Suprapubic skin (tissue), 4 donors: ENCODE measurements at regions not wholly inside any gene's neighbourhood (a gene's known extent, or its start where the extent isn't known, plus 50 kb on each side); places are given as distances from the start of the nearest gene placed in this dataset.

Experiments used
- DNase-seq, 2 donors: peaks; one replicate each; pipeline ENCODE4 v3.0.0-alpha.2; 2019; ENCODE audit warnings: low spot score in 2 of 2
- H3K27ac ChIP-seq: fragments of 200-600 bp; sonication (generic); one replicate; pipeline ENCODE4 v1.5.1; 2019
- H3K27me3 ChIP-seq: fragments of 200-600 bp; sonication (generic); one replicate; pipeline ENCODE4 v1.5.1; 2019
- H3K36me3 ChIP-seq: fragments of 200-600 bp; sonication (generic); one replicate; pipeline ENCODE4 v1.5.1; 2019
- H3K4me1 ChIP-seq: fragments of 200-600 bp; sonication (generic); one replicate; pipeline ENCODE4 v1.5.1; 2019
- H3K4me3 ChIP-seq: fragments of 200-600 bp; sonication (generic); one replicate; pipeline ENCODE4 v1.5.1; 2019; ENCODE audit warnings: mild to moderate bottlenecking
- H3K9me3 ChIP-seq: fragments of 200-600 bp; sonication (generic); one replicate; pipeline ENCODE4 v1.5.1; 2019
- CTCF ChIP-seq, 2 donors: fragments of 200-600 bp in 1 of 2; fragments of 450-650 bp in 1 of 2; sonication (generic) in 1 of 2; IDR thresholded peaks; one replicate each; pipeline ENCODE4 v1.5.1; 2016 to 2019; ENCODE audit warnings: antibody characterized with exemption in 2 of 2, mild to moderate bottlenecking in 1 of 2, moderate library complexity in 1 of 2
- EP300 ChIP-seq: sonication (generic); formaldehyde crosslinking; IDR thresholded peaks from one replicate; pipeline ENCODE4 v1.6.1; 2017; ENCODE audit warnings: antibody characterized with exemption
- POLR2A ChIP-seq, 2 donors: fragments of 450-650 bp; IDR thresholded peaks; one replicate each; pipeline ENCODE4 v1.6.1; 2017; ENCODE audit warnings: antibody characterized with exemption in 2 of 2, mild to moderate bottlenecking in 2 of 2, moderate library complexity in 2 of 2
- POLR2AphosphoS5 ChIP-seq, 3 donors: sonication (generic); formaldehyde crosslinking; IDR thresholded peaks; one replicate each; pipeline ENCODE4 v1.6.1; 2017; ENCODE audit warnings: antibody characterized with exemption in 3 of 3
- WGBS: methylation state at CpG from one replicate; pipeline ENCODE4 v1.1.5; 2018; 5-methylcytosine and 5-hydroxymethylcytosine counted together

DNA sequence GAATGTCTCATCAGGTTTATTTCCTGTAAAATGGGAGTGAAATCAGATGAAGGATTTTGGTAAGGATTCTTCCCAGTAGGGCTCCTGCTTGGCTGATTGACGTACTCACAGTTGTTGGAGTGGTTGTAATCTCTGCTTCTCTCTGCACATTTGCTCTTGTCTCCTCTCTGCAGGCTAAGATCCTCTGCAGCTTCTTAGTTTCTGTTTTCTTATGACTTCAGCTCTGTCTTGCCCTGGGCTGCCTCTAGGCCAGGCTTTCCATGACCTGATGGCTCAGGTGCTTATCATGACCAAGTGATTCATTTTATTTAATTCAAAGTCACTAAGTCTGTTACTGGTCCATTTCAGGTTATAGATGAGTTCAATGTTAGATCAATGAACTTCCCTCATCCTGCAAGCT, 394.5 kb upstream of the DDHD1 start:
- TF ChIP-seq CTCF (IDR thresholded peaks at IDR 0.05): no peak
- TF ChIP-seq POLR2A (IDR thresholded peaks at IDR 0.05): no peak
- no peak for TF ChIP-seq POLR2AphosphoS5 (IDR thresholded peaks at IDR 0.05)
- no peak for TF ChIP-seq EP300
- DNase-seq: no peak
- Histone ChIP-seq H3K36me3 (no peaks in the 10 kb centered on the region), H3K4me1 (peaks cover 5% of the 10 kb centered on the region), H3K4me3 (no peak overlapping the region), H3K27me3 (no peaks in the 10 kb centered on the region), H3K27ac (no peak overlapping the region), H3K9me3 (no peaks in the 10 kb centered on the region)
- WGBS: 96% methylated on average over 1 of the region's 1 CpG

- H3K36me3 ChIP-seq: no peaks in the 10 kb centered on the region
- no peak for DNase-seq
- H3K9me3 ChIP-seq: no peaks in the 10 kb centered on the region
- no peaks in the 10 kb centered on the region for H3K27me3 ChIP-seq
- H3K27ac ChIP-seq: no peak overlapping the region
- no peak overlapping the region for H3K4me3 ChIP-seq
- no peak for TF ChIP-seq EP300
- no peak for TF ChIP-seq POLR2A (IDR thresholded peaks at IDR 0.05)
- no peak for TF ChIP-seq CTCF (IDR thresholded peaks at IDR 0.05)
- TF ChIP-seq POLR2AphosphoS5 (IDR thresholded peaks at IDR 0.05): no peak
- peaks cover 5% of the 10 kb centered on the region for H3K4me1 ChIP-seq
Measured at GRCh38 chr14:53545217-53545616, 392.1 kb upstream of the DDHD1 start.

DNA sequence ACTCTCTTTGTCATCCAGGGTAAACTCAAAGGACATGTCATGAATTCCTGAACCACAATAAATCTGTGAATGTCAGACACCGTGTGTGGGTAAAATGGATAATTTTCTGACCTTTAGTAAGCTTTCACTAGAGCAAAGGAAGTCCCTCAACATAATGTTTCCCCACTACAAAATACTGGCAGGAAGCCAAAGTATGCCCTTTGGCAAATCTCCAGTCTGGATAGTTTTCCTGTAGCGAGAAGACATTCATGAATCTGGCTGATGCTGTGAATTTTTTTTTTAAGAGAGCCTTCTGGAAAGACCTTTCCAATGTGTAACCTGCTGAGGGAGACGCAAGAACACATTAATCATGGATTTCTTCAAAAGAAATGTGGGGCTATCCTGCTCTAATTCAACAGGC, 389.6 kb upstream of the DDHD1 start:
- 36% methylated on average over 3 of the region's 3 CpGs for WGBS
- Histone ChIP-seq H3K4me1 (peaks cover 19% of the 10 kb centered on the region), H3K4me3 (no peak overlapping the region), H3K27me3 (no peaks in the 10 kb centered on the region), H3K27ac (no peak overlapping the region), H3K36me3 (no peaks in the 10 kb centered on the region), H3K9me3 (no peaks in the 10 kb centered on the region)
- DNase-seq: no peak
- TF ChIP-seq POLR2AphosphoS5 (IDR thresholded peaks at IDR 0.05) (no peak), POLR2A (IDR thresholded peaks at IDR 0.05) (no peak), CTCF (IDR thresholded peaks at IDR 0.05) (no peak), EP300 (no peak)

GRCh38 chr14:53541411-53541810, 388.3 kb upstream of the DDHD1 start:
- no peak overlapping the region for H3K4me3 ChIP-seq
- no peak for DNase-seq
- TF ChIP-seq POLR2A (IDR thresholded peaks at IDR 0.05) (no peak), EP300 (no peak), POLR2AphosphoS5 (IDR thresholded peaks at IDR 0.05) (no peak), CTCF (IDR thresholded peaks at IDR 0.05) (no peak)
- H3K4me1 ChIP-seq: peaks cover 24% of the 10 kb centered on the region
- H3K27ac ChIP-seq: no peak overlapping the region
- H3K36me3 ChIP-seq: no peaks in the 10 kb centered on the region
- H3K27me3 ChIP-seq: no peaks in the 10 kb centered on the region
- no peaks in the 10 kb centered on the region for H3K9me3 ChIP-seq

DNA sequence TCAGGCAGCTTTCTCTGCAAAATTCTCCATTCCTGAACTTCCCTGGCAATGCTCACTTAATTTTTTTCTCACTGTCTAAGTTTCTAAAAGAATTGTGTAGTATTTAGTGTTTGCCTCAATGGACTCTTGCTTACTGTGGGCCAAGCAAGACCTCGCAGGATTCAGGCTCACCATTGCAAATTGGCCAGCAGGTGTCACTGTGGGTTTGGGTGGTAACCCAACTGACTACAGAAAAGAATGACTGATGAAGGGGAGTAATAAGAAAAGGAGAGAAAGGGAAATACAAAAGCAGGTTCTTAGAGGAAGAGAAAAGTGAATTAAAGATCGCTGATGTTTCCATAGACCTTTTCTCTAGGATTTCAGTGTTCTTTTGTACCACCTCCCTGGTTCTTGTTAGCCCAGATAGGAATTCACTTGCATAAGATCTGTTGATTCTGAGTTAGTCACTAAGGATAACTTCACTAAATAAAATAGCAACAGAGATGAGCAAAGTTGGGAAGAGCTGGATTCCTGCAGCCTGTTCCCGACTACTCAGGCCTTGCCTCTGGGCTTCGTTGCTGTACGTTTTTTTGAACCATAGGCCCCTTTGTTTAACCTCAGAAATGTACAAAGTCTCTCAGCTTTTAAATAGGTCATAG, 386.5 kb upstream of the DDHD1 start:
- H3K27me3 ChIP-seq: no peaks in the 10 kb centered on the region
- DNase-seq: peak; percentile 68 to 82
- no peak overlapping the region for H3K27ac ChIP-seq
- H3K4me3 ChIP-seq: no peak overlapping the region
- H3K36me3 ChIP-seq: no peaks in the 10 kb centered on the region
- TF ChIP-seq CTCF (IDR thresholded peaks at IDR 0.05) (peak; percentile 74 to 76), EP300 (no peak), POLR2A (IDR thresholded peaks at IDR 0.05) (no peak)
- WGBS: 35% methylated on average over 5 of the region's 5 CpGs
- H3K9me3 ChIP-seq: no peaks in the 10 kb centered on the region
- peaks cover 24% of the 10 kb centered on the region for H3K4me1 ChIP-seq
